Gastrocnemius medialis (tissue), 4 donors: ENCODE measurements at regions not wholly inside any gene's neighbourhood (a gene's known extent, or its start where the extent isn't known, plus 50 kb on each side); places are given as distances from the start of the nearest gene placed in this dataset.

Experiments used
- CTCF ChIP-seq, 5 experiments: fragments of 450-650 bp in 3 of 5; fragments of 200-600 bp in 2 of 5; sonication (generic) in 2 of 5; IDR thresholded peaks in 4 of 5; conservative IDR thresholded peaks in 1 of 5; 1 replicate in 4 of 5; 2 replicates in 1 of 5; pipeline ENCODE4 v1.5.1; 2016 to 2019; ENCODE audit warnings: antibody characterized with exemption in 5 of 5, mild to moderate bottlenecking in 3 of 5, moderate library complexity in 3 of 5
- POLR2A ChIP-seq, 2 donors: fragments of 450-650 bp; IDR thresholded peaks; one replicate each; pipeline ENCODE4 v1.6.1; 2017; ENCODE audit warnings: antibody characterized with exemption in 2 of 2, mild to moderate bottlenecking in 2 of 2, moderate library complexity in 2 of 2

DNA sequence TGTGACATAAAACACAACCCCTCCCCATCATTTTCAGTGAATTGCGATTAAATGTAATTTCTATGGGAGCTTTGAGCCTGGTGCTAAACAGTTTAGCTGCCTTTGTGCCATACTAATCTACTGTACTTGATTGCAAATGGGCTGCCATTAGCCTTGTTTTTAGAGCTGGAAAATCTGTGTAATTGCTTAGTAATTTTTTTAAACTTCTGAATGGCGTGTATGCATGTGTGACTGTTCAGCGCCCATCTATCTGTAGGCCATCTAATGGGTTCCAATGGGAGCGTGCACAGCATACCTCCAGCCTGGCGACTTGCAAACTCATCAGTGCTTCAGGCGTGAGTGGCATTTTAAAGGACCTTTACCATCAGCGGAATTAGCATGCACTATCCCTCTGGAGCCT, 142.7 kb upstream of the KIRREL3 start:
- no peak for TF ChIP-seq CTCF (IDR thresholded peaks at IDR 0.05 in 4 of 5, conservative IDR thresholded peaks at IDR 0.05 in 1 of 5)
- no peak for TF ChIP-seq POLR2A (IDR thresholded peaks at IDR 0.05)
